ENCODE measurements at regions not wholly inside any gene's neighbourhood (a gene's known extent, or its start where the extent isn't known, plus 50 kb on each side); places are given as distances from the start of the nearest gene placed in this dataset.

- DNase-seq, result no peak
Observed at GRCh38 chr20:4509825-4510522, 176.3 kb upstream of the PRNP start.

- no peak for DNase-seq
Observed at GRCh38 chr20:4508773-4509172, 177.5 kb upstream of the PRNP start.

DNA sequence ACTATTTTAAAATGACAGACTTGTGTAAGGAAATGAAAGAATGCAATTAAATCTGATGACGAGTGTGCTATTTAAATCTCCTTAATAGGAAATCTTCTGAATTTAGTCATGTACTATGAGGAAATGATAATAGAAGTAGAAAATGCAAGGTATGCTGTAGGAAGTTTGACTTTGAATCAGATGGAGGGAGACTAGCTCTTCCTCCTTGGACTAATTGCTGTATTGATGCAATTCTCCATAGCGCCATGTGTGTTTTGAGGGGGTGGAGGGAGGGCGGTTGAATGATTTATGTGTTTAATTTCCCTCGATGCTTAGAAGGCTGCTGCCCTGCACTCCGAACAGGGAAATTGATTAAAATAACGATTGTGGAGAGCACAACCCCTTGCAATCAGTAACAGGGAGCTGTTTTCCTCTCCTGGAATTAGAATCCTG is 179.0 kb upstream of the PRNP start:
- no peak for DNase-seq

DNA sequence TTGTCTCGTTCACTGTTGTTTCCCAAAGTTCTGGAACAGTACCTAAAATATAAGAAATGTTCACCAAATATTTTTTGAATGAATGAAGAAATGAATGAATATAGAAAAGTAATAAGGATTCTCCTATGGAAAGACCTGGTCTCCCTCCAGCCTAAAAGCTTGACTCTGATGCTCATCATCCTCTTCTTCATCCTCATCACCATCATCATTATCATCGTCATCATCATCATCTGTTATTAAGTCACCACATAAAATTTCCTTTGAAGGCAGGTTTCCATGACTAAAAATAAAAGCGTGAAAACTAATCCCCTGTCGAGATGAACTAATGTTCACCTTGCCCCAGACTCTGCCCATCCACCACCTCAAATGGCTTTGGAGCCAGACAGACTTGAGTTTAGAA is 181.4 kb upstream of the PRNP start:
- DNase-seq, result no peak

GRCh38 chr20:4502756-4503155 is 183.5 kb upstream of the PRNP start:
- no peak for DNase-seq

- no peak for DNase-seq
Observed at GRCh38 chr20:4493386-4493785, 192.9 kb upstream of the PRNP start.

GRCh38 chr20:4491643-4492042 is 194.6 kb upstream of the PRNP start:
- DNase-seq, result no peak

DNA sequence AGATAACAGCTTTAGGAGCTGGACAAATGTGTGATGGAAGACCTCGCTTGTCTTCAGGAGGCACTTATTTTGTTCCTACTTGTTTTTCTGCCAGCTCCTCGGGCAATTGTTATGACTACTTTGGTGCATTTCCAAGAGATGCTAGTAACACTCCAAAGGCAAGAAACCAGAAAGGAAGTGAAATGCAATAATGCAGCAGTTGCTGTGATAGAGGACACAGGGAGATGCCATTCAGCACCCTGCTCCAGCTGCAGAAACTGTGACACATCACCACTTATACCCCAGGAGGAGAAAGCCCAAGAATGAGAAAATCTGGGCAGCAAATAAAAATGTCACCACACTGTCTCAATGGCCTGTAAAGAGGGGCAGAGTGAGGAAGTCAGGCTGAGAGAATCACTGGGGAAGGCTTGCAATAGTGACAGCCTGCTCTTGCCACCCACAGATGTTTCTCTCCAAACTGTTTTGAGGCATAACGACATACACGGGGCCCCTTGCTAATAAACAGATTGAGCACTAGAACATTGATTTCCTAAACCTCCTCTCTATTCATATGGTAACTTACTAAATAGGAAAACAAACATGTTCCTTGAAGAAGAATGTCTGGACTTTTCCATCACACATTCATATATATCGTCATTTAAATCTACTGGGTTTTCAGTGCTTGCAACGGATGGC is 195.5 kb upstream of the PRNP start:
- no peak for DNase-seq

DNA sequence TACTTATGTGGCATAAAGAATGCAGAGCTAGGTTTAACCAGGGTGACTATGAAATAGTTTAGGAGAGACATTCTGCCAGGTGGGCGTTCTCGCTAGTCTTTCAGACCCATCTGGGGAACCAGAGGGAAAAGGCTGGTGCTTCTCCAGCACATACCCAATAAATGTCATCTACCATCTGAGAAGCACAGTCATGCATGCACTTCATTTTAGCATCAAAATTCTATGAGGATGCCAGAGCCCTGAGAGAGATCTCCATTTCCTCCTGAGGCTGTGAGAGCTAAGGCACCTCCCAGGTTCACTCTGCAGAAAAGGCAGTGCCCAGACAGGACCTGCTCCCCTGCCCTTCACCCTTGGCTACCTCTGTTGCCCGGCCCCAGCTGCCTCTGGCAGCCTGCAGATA is 196.2 kb upstream of the PRNP start:
- no peak for DNase-seq

GRCh38 chr20:4488407-4489339 is 197.6 kb upstream of the PRNP start:
- no peak for DNase-seq

- DNase-seq, result no peak
Observed at GRCh38 chr20:4484379-4484997, 201.8 kb upstream of the PRNP start.

- DNase-seq, result no peak
Observed at GRCh38 chr20:4483961-4484360, 202.3 kb upstream of the PRNP start.

DNA sequence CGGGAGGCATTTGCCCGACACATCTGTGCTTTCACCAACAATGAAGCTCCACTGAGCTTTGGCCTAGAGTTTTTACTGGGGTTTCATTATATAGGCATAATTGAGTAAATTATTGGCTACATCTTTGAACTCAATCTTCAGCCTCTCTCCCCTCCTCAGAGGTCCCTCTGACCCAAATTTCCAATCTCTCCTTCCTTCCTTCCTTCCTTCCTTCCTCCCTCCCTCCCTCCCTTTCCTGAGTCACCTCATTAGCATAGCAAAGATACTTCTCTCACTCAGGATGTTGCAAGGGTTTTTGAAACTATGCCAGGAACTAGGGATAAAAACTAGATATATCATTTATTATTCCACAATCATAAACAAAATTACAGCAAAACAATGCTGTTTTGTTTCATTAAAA is 202.8 kb upstream of the PRNP start:
- no peak for DNase-seq

DNA sequence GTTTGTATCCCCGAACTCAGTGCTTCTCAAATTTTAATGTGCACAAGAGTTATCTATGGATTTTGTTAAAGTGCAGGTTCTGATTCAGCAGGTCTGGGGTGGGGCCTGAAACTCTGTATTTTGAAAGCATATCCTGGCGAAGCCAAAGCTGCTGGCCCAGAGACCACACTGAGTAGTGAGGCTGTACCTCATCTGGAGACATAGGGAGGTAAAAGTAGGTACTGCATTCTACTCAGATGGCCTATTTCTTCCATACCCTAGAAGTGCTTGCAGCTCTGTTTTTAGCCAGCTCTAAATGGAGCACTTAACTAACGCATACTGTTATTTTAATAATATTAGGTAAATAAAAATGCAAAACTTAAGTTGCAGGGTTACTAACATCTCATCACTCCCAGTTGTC is 206.2 kb upstream of the PRNP start:
- DNase-seq, result no peak

DNA sequence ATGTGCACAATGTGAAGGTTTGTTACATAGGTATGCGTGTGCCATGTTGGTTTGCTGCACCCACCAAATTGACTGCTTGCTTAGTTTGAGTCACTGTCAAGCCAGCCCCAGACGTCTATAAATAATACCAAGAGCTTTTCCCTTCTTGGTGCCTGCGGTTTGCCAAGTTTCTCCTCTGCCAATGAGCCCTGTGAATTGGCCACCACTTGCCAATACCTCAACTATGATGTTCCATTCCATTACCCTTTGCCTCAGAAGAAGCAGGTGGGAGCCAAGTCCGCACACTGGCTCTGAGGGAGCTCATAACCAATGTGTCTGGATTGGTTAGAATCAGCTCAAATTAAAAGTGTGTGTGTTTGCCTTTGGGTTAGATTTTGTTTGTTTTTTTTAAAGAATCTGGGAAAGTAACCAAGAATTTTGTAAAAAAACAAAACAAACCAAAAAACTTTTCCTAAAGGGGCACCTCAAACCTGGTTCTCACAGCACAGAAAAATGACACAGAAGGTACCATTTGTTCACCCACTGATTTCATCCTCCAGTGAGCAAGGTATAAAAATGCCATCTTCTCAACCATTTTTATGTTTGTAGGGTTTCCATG is 209.3 kb upstream of the PRNP start:
- DNase-seq, result no peak

DNA sequence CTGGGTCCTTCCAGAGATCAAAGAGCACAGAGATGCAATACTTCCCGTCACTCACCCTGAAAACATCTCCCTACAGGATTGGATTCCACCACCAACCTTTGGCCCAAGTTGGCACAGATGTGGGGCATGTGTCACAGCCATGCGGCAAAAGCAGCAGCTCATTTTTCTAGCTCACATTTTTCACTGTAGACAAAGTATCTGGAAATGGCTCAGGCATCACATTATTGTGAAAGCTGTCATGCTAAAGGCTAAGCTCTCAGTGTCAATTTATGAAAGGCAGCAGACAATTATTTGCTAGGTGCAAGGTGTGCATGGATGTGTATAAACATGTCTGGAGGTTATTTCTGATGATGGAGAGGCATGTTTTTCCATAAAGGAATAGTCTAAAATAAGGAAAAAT is 213.3 kb upstream of the PRNP start:
- DNase-seq, result no peak

DNA sequence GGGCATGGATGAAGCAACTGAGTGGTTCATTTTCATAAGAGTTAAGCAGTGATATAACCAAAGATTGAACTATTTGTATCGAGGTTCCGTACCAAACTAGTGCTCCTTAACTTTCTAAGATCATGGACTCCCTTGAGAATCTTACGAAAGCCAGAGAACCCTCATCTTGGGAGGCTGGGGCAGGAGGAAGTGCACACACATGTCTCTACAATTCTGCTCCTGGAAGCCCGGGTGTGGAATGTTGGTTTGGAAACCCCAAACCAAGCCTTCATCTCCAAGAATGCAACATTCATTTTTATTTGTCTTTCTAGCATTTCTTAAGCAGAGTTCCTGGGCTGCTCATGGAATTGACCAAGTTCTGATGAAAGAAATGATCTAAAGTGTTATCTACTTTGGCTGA is 215.0 kb upstream of the PRNP start:
- no peak for DNase-seq

- DNase-seq, result no peak
Observed at GRCh38 chr20:4470375-4470774, 215.9 kb upstream of the PRNP start.

DNA sequence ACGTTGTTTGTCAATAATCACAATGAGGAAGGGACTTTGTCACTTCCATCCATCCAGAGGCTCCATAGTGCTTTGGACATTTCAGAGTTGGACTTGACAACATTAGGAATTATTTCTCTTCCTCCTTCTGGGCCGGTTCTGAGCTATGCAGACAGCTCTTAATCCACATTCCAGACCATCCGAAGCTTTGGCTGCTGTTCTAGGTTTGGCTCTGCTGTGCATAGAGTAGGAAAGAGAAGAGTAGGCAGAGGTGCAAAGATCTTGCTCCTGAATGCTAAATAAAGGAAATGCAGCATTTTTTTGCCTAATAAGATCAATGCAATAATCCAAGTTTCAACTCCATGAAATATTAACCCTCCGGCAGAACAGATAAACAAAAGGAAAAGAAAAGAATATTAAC is 216.3 kb upstream of the PRNP start:
- DNase-seq, result no peak

DNA sequence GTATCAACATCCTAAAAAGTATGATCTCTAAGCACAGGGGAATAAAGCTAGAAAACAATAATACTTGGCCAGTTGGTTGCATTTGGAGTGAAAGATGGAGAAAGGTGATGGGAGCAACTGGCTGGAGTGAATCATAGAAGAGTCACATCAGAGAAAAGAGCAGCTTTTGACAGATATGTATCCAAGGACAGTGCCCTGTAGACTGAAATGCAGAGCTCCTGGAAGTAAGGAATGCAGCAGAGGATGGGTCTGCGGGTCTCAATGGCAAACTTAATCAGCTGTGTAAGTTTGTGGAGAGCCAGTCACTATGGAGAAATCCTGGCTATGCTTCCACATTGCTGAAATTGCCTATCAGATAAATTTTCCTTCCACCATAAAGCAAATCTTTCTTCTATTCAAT is 218.1 kb upstream of the PRNP start:
- no peak for DNase-seq

GRCh38 chr20:4465855-4466545 is 216.9 kb upstream of the ADRA1D start:
- DNase-seq, result no peak

GRCh38 chr20:4465212-4465611 is 216.1 kb upstream of the ADRA1D start:
- DNase-seq, result no peak

Data from stimulated activated CD4-positive, alpha-beta T cell treated with anti-CD3 and anti-CD28 coated beads, Interleukin-1b, Interleukin-23, amount 100 ng/mL, for 48 hours (primary cell).